Endothelial cell of umbilical vein (primary cell): ENCODE measurements at regions not wholly inside any gene's neighbourhood (a gene's known extent, or its start where the extent isn't known, plus 50 kb on each side); places are given as distances from the start of the nearest gene placed in this dataset. TPM values are rescaled to one million over a fixed set of nuclear protein-coding genes. Genes with fewer than 3 reads are reported as not detected.

Experiments
- BruUV-seq: library from RNA; stranded (reverse); fragments of 400-500 nt; replicated peaks from 2 replicates; lab custom pipeline; 2021; lab: Mats Ljungman, UMichigan
- CTCF ChIA-PET: fragments of 300-600, 350-600 bp; sonication (Branson Sonifier 250); formaldehyde crosslinking; loops from one replicate; lab custom pipeline; 2021; ENCODE audit warnings: antibody characterized with exemption, inconsistent platforms; lab: Charles Lee
- POLR2A ChIA-PET: fragments of 300-600, 350-600 bp; sonication (Branson Sonifier 250); formaldehyde crosslinking; loops from one replicate; lab custom pipeline; 2021; ENCODE audit warnings: antibody characterized with exemption, inconsistent platforms; lab: Charles Lee
- DNase-seq: peaks from one replicate; pipeline ENCODE4 v3.0.0-alpha.2; 2011; ENCODE audit warnings: low read depth, low spot score
- FAIRE-seq: peaks from 2 replicates; lab custom pipeline; 2011; peaks lifted over from hg19 to GRCh38; lab: Jason Lieb, UNC
- H2AFZ ChIP-seq: 2 replicates; pipeline ENCODE4 v1.6.0; 2012; ENCODE audit warnings: low read depth, low read length, control low read depth, inconsistent platforms
- H3K27ac ChIP-seq: 2 replicates; pipeline ENCODE4 v1.5.1; 2011; ENCODE audit warnings: low read depth, mild to moderate bottlenecking, control low read depth, low read length, moderate library complexity; ENCODE audit not compliant: insufficient read depth
- H3K27me3 ChIP-seq, 2 experiments: 2 replicates each; pipeline versions ENCODE4 v1.6.0 to v1.6.1; 2011; ENCODE audit warnings: low read length in 2 of 2, mixed read lengths in 1 of 2; ENCODE audit not compliant: control insufficient read depth in 2 of 2, insufficient read depth in 2 of 2
- H3K36me3 ChIP-seq, 2 experiments: 2 replicates in 1 of 2; 3 replicates in 1 of 2; pipeline ENCODE4 v1.5.1; 2011; ENCODE audit warnings: low read length in 2 of 2, mild to moderate bottlenecking in 1 of 2, moderate library complexity in 1 of 2; ENCODE audit not compliant: control insufficient read depth in 2 of 2, insufficient read depth in 2 of 2; ENCODE audit errors: extremely low read depth in 1 of 2
- H3K4me1 ChIP-seq: 3 replicates; pipeline ENCODE4 v1.5.1; 2011; ENCODE audit warnings: mild to moderate bottlenecking, low read length; ENCODE audit not compliant: control insufficient read depth, insufficient read depth; ENCODE audit errors: extremely low read depth
- H3K4me2 ChIP-seq: 2 replicates; pipeline ENCODE4 v1.6.1; 2011; ENCODE audit warnings: low read length, control low read depth, mixed read lengths; ENCODE audit not compliant: insufficient read depth
- H3K4me3 ChIP-seq, 3 experiments: fragments of 200-600 bp in 1 of 3; sonication (generic), shearing (Covaris generic) in 1 of 3; replicated peaks in 1 of 3; 2 replicates each; pipeline ENCODE4 v1.5.1; 2011 to 2016; ENCODE audit warnings: control low read depth in 3 of 3, low read length in 3 of 3, mild to moderate bottlenecking in 2 of 3, inconsistent platforms in 1 of 3, low read depth in 1 of 3, moderate library complexity in 1 of 3; ENCODE audit not compliant: insufficient read depth in 1 of 3
- H3K79me2 ChIP-seq: 2 replicates; pipeline ENCODE4 v1.6.0; 2012; ENCODE audit warnings: low read length, inconsistent platforms; ENCODE audit not compliant: control insufficient read depth, insufficient read depth
- H3K9ac ChIP-seq: replicated peaks from 2 replicates; pipeline ENCODE3; 2011; ENCODE audit warnings: low read length, control low read depth; ENCODE audit not compliant: insufficient read depth; ENCODE audit errors: extremely low read depth
- H3K9me1 ChIP-seq: replicated peaks from 3 replicates; pipeline ENCODE4 v1.6.0; 2011; ENCODE audit warnings: mild to moderate bottlenecking, low read length; ENCODE audit not compliant: control insufficient read depth, insufficient read depth; ENCODE audit errors: extremely low read depth
- H3K9me3 ChIP-seq: replicated peaks from 2 replicates; pipeline ENCODE4 v1.5.1; 2012; ENCODE audit warnings: low read length, inconsistent platforms; ENCODE audit not compliant: control insufficient read depth, insufficient read depth
- H4K20me1 ChIP-seq: replicated peaks from 2 replicates; pipeline ENCODE3; 2011; ENCODE audit warnings: mild to moderate bottlenecking, low read length; ENCODE audit not compliant: control insufficient read depth, insufficient read depth; ENCODE audit errors: extremely low read depth
- EZH2 ChIP-seq: IDR thresholded peaks from 2 replicates; pipeline ENCODE4 v1.6.1; 2012; ENCODE audit warnings: borderline replicate concordance, low read depth, mild to moderate bottlenecking, moderate library complexity, low read length, inconsistent platforms; ENCODE audit not compliant: severe bottlenecking
- FOS ChIP-seq: IDR thresholded peaks from 2 replicates; pipeline ENCODE4 v1.6.1; 2011; ENCODE audit warnings: mild to moderate bottlenecking, low read length, moderate library complexity, borderline replicate concordance; ENCODE audit not compliant: insufficient read depth
- GATA2 ChIP-seq: IDR thresholded peaks from 2 replicates; pipeline ENCODE4 v1.7.0; 2011; ENCODE audit warnings: low read depth, mild to moderate bottlenecking, moderate library complexity, mixed read lengths, low read length; ENCODE audit not compliant: insufficient read length, insufficient read depth
- JUN ChIP-seq: IDR thresholded peaks from 2 replicates; pipeline ENCODE4 v1.6.1; 2011; ENCODE audit warnings: borderline replicate concordance, low read depth; ENCODE audit not compliant: insufficient read length, insufficient read depth
- MYC ChIP-seq: IDR thresholded peaks from one replicate; pipeline ENCODE4 v1.6.1; 2011; ENCODE audit warnings: mild to moderate bottlenecking, low read depth, low read length
- POLR2A ChIP-seq: IDR thresholded peaks from 2 replicates; pipeline ENCODE4 v1.6.1; 2012; ENCODE audit warnings: low read depth, mild to moderate bottlenecking, control low read depth, low read length
- POLR2AphosphoS5 ChIP-seq: IDR thresholded peaks from 2 replicates; pipeline ENCODE4 v1.6.1; 2012; ENCODE audit warnings: low read depth, mild to moderate bottlenecking, control low read depth, low read length, moderate library complexity; ENCODE audit not compliant: insufficient read depth
- dilution Hi-C: fragments of 300-500 bp; cut with MboI; formaldehyde crosslinking; loops from one replicate; pipeline ENCODE4 v1.15.0; 2019; ENCODE audit warnings: low sequenced_read_pairs; ENCODE audit not compliant: extremely low pct_ligation_motif_present
- intact Hi-C: fragments of 100-400 bp; cut with micrococcal nuclease; formaldehyde crosslinking; loops from one replicate; pipeline ENCODE4 v1.10.0; 2022
- microRNA-seq: library from miRNA; unstranded; fragments of <30 nt; microRNA quantifications from one replicate; pipeline ENCODE4 v1.2.0, GENCODE V29; 2021; ENCODE audit warnings: borderline number of aligned reads, borderline replicate concordance
- small RNA-seq: library from RNA; depleted of rRNA; stranded (forward); fragments of <200 nt; gene quantifications from one replicate; pipeline ENCODE3, GENCODE V24; 2012; ENCODE audit warnings: low replicate concordance, low read depth; ENCODE audit not compliant: insufficient read depth, insufficient read length
- TF ChIP-seq, protein P1 (sequence below), 2 donors: IDR thresholded peaks; 1 replicate in 1 of 2; 2 replicates in 1 of 2; pipeline ENCODE4 v1.5.1; 2011; ENCODE audit warnings: low read length in 2 of 2, mild to moderate bottlenecking in 2 of 2, moderate library complexity in 2 of 2, control low read depth in 1 of 2, inconsistent platforms in 1 of 2, low read depth in 1 of 2; ENCODE audit not compliant: insufficient read depth in 1 of 2; ENCODE audit errors: extremely low read depth in 1 of 2
- TF ChIP-seq, protein P2 (sequence below): IDR thresholded peaks from 2 replicates; pipeline ENCODE4 v1.6.1; 2011; ENCODE audit not compliant: insufficient read depth, insufficient read length

GRCh38 chr3:44186712-44187111, 55.0 kb upstream of the TOPAZ1 start:
- Histone ChIP-seq H3K4me2 (no peak overlapping the region), H3K4me1 (no peaks in the 10 kb centered on the region), H3K9me3 (no peaks in the 10 kb centered on the region), H2AFZ (no peak overlapping the region), H3K27me3 (peaks cover 2 to 3% of the 10 kb centered on the region in 2 experiments), H3K9ac (no peak overlapping the region), H3K36me3 (no peaks in the 10 kb centered on the region), H3K4me3 (no peak overlapping the region), H3K27ac (no peak overlapping the region), H3K9me1 (no peaks in the 10 kb centered on the region), H4K20me1 (no peaks in the 10 kb centered on the region), H3K79me2 (no peaks in the 10 kb centered on the region)
- DNase-seq (no peak), FAIRE-seq (no peak)
- dilution Hi-C loops (no loop called here), intact Hi-C loops (no loop called here)
- no TSS peak for BruUV-seq
- ChIA-PET CTCF (interaction anchor here (1.3 to 3.2 kb wide), 3 partner anchors 12 to 331 kb away, joined by 4 to 22 read pairs (median 4); no protein-coding TSS in a partner anchor), POLR2A (no interaction called here)
- TF ChIP-seq JUN: no peak
- no peak for TF ChIP-seq POLR2AphosphoS5
- TF ChIP-seq GATA2: no peak
- TF ChIP-seq, protein P1, sequence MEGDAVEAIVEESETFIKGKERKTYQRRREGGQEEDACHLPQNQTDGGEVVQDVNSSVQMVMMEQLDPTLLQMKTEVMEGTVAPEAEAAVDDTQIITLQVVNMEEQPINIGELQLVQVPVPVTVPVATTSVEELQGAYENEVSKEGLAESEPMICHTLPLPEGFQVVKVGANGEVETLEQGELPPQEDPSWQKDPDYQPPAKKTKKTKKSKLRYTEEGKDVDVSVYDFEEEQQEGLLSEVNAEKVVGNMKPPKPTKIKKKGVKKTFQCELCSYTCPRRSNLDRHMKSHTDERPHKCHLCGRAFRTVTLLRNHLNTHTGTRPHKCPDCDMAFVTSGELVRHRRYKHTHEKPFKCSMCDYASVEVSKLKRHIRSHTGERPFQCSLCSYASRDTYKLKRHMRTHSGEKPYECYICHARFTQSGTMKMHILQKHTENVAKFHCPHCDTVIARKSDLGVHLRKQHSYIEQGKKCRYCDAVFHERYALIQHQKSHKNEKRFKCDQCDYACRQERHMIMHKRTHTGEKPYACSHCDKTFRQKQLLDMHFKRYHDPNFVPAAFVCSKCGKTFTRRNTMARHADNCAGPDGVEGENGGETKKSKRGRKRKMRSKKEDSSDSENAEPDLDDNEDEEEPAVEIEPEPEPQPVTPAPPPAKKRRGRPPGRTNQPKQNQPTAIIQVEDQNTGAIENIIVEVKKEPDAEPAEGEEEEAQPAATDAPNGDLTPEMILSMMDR (IDR thresholded peaks at IDR 0.05; ENCODE audit: extremely low read depth in 1 of 2, insufficient read depth in 1 of 2, low read depth in 1 of 2, low read length in 2 of 2): no peak
- no peak for TF ChIP-seq EZH2
- no peak for TF ChIP-seq FOS
- no peak for TF ChIP-seq POLR2A
- TF ChIP-seq, protein P2, sequence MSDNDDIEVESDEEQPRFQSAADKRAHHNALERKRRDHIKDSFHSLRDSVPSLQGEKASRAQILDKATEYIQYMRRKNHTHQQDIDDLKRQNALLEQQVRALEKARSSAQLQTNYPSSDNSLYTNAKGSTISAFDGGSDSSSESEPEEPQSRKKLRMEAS: no peak
- TF ChIP-seq MYC: no peak

Small RNAs in the stretch of these regions (microRNA-seq; reads per million reads assigned to microRNA genes)
- 1.2 reads per million for gene MIR138-1

Small RNAs in the stretch of these regions (small RNA-seq; reads per million reads assigned to genes)
- gene MIR138-1: not detected
- gene RNU6-367P: not detected
